ENCODE measurements at regions not wholly inside any gene's neighbourhood (a gene's known extent, or its start where the extent isn't known, plus 50 kb on each side); places are given as distances from the start of the nearest gene placed in this dataset.

DNA sequence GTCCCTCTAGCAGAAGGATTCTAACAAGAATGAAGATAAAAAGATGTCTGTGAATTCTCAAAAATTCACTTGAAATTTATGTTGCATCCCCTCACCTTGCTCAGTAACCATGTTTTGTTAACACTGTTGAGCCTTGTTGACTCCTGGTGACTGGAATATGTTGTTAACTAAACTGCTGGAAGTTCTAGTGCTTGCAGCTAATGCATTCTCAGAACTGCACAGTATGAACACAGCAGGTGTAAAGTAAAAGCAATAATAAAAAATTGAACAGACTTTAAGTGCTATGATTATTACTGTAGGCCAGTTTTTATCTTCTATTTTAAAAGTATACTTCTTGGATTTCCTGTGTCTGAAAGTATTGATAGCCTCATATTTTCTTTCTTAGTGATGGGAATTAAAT lies 388.7 kb upstream of the PTPRD start:
- Histone ChIP-seq H3K4me3 (no peak overlapping the region), H3K27me3 (no peaks in the 10 kb centered on the region), H3K36me3 (no peaks in the 10 kb centered on the region), H3K4me1 (no peaks in the 10 kb centered on the region), H3K27ac (no peak overlapping the region), H3K9me3 (no peaks in the 10 kb centered on the region)
- in situ Hi-C loops (cut with MboI; ENCODE audit: low sequenced_read_pairs in 4 of 4) = no loop called here
- intact Hi-C loops (cut with DNase I; ENCODE audit: low total_unique reads) = no loop called here
- TF ChIP-seq, protein P1, sequence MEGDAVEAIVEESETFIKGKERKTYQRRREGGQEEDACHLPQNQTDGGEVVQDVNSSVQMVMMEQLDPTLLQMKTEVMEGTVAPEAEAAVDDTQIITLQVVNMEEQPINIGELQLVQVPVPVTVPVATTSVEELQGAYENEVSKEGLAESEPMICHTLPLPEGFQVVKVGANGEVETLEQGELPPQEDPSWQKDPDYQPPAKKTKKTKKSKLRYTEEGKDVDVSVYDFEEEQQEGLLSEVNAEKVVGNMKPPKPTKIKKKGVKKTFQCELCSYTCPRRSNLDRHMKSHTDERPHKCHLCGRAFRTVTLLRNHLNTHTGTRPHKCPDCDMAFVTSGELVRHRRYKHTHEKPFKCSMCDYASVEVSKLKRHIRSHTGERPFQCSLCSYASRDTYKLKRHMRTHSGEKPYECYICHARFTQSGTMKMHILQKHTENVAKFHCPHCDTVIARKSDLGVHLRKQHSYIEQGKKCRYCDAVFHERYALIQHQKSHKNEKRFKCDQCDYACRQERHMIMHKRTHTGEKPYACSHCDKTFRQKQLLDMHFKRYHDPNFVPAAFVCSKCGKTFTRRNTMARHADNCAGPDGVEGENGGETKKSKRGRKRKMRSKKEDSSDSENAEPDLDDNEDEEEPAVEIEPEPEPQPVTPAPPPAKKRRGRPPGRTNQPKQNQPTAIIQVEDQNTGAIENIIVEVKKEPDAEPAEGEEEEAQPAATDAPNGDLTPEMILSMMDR (IDR thresholded peaks at IDR 0.05 in 4 of 5, conservative IDR thresholded peaks at IDR 0.05 in 1 of 5) = no peak
- no peak for TF ChIP-seq POLR2A (IDR thresholded peaks at IDR 0.05)
- DNase-seq = no peak
- ATAC-seq = no peak

DNA sequence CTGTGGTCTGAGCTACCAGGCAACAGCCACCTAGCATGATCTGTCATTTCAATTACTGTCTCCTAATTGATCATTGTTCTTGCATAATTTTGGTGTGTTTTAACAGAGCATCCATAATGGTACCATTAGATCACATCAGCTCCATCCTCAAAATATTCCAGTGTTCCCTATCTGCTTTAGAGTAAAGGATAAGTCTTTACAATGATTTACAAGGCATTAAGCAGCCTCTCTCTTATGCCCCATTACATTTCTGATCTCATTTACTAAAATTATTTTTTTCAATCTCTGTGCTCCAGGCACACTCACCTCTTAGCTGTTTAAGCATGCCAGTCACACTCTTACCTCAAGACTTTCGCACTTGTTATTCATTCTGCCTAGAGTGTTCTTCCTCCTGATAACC lies 389.9 kb upstream of the PTPRD start:
- in situ Hi-C loops (cut with MboI; ENCODE audit: low sequenced_read_pairs in 4 of 4) = no loop called here
- Histone ChIP-seq H3K27me3 (no peaks in the 10 kb centered on the region), H3K4me3 (no peak overlapping the region), H3K4me1 (no peaks in the 10 kb centered on the region), H3K9me3 (no peaks in the 10 kb centered on the region), H3K27ac (no peak overlapping the region), H3K36me3 (no peaks in the 10 kb centered on the region)
- intact Hi-C loops (cut with DNase I; ENCODE audit: low total_unique reads) = no loop called here
- TF ChIP-seq, protein P1 (IDR thresholded peaks at IDR 0.05 in 4 of 5, conservative IDR thresholded peaks at IDR 0.05 in 1 of 5) = no peak
- no peak for TF ChIP-seq POLR2A (IDR thresholded peaks at IDR 0.05)
- DNase-seq (no peak), ATAC-seq (no peak)

DNA sequence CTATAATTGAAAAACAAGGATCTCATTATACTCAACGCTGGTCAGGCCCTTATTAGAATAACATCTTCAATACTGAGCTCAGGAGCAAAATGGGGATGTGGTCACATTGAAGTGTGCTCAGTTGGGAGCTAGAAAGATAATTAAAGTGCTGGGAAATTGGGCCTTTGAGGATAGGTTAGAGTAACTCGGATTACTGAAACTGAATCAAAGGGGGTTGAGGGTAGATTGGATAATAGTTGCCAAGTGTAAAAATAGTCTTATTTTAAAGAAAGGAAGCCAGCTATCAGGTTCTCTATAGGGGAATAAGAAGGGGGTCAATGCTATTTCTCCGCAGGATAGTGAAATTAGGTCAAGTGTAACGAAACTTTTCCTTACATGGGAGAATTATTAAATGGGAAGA lies 391.0 kb upstream of the PTPRD start:
- no peaks in the 10 kb centered on the region for H3K36me3 ChIP-seq
- no peaks in the 10 kb centered on the region for H3K9me3 ChIP-seq
- no peaks in the 10 kb centered on the region for H3K27me3 ChIP-seq
- ATAC-seq = no peak
- H3K4me1 ChIP-seq = no peaks in the 10 kb centered on the region
- intact Hi-C loops (cut with DNase I; ENCODE audit: low total_unique reads) (no loop called here), in situ Hi-C loops (cut with MboI; ENCODE audit: low sequenced_read_pairs in 4 of 4) (no loop called here)
- no peak overlapping the region for H3K27ac ChIP-seq
- H3K4me3 ChIP-seq = no peak overlapping the region
- TF ChIP-seq, protein P1 (IDR thresholded peaks at IDR 0.05 in 4 of 5, conservative IDR thresholded peaks at IDR 0.05 in 1 of 5) = no peak
- TF ChIP-seq POLR2A (IDR thresholded peaks at IDR 0.05) = no peak
- no peak for DNase-seq

DNA sequence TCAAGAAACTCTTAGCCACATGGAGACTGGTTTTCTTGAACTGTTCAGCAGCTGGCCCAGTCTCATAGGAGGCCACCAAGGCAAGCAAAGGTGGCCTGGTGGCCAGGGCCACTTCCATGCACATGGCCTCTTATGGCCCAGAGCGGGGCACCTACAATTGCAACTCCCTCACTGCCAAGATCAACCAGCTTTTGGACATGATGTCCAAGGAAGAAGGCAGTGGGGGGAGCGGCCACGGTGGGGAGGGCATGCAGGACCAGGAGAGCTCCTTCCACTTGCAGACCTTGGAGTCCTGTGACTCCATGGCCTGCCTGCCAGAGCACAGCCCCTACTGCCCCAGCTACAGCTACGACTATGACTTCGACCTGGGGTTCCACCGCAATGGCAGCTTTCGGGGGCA lies 398.9 kb upstream of the PTPRD start:
- no peak overlapping the region for H3K27ac ChIP-seq
- H3K36me3 ChIP-seq = no peaks in the 10 kb centered on the region
- DNase-seq = no peak
- in situ Hi-C loops (cut with MboI; ENCODE audit: low sequenced_read_pairs in 4 of 4) = no loop called here
- H3K27me3 ChIP-seq = no peaks in the 10 kb centered on the region
- H3K4me3 ChIP-seq = no peak overlapping the region
- H3K9me3 ChIP-seq = no peaks in the 10 kb centered on the region
- TF ChIP-seq, protein P1 (IDR thresholded peaks at IDR 0.05 in 4 of 5, conservative IDR thresholded peaks at IDR 0.05 in 1 of 5) = no peak
- TF ChIP-seq POLR2A (IDR thresholded peaks at IDR 0.05) = no peak
- ATAC-seq = no peak
- intact Hi-C loops (cut with DNase I; ENCODE audit: low total_unique reads) = no loop called here
- no peaks in the 10 kb centered on the region for H3K4me1 ChIP-seq

DNA sequence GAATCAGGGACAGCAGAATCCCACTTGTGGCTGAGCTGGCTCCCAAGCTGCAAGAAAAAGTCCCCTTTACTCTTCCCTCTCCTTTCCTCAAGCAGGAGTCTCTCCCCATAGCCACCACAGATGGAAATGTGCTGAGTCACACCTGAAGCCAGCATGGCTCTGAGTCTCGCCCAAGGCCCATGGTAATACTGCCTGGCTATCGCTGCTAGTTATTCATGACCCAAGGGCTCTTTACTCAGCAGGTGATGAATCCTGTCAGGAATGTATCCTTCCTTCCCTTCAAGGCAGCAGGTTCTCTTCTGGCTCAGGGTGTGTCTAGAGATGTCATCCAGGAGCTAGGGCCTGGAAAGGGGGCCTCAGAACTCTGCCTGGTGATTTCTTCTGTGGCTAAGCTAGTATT lies 403.3 kb upstream of the PTPRD start:
- in situ Hi-C loops (cut with MboI; ENCODE audit: low sequenced_read_pairs in 4 of 4) = no loop called here
- intact Hi-C loops (cut with DNase I; ENCODE audit: low total_unique reads) = no loop called here
- no peak overlapping the region for H3K4me3 ChIP-seq
- H3K36me3 ChIP-seq = no peaks in the 10 kb centered on the region
- no peaks in the 10 kb centered on the region for H3K27me3 ChIP-seq
- no peaks in the 10 kb centered on the region for H3K4me1 ChIP-seq
- ATAC-seq (no peak), DNase-seq (no peak)
- H3K9me3 ChIP-seq = no peaks in the 10 kb centered on the region
- TF ChIP-seq, protein P1 (IDR thresholded peaks at IDR 0.05 in 4 of 5, conservative IDR thresholded peaks at IDR 0.05 in 1 of 5) = no peak
- TF ChIP-seq POLR2A (IDR thresholded peaks at IDR 0.05) = no peak
- no peak overlapping the region for H3K27ac ChIP-seq
